HCT116 (cell line): ENCODE measurements at regions not wholly inside any gene's neighbourhood (a gene's known extent, or its start where the extent isn't known, plus 50 kb on each side); places are given as distances from the start of the nearest gene placed in this dataset.

ENCODE experiments used
- ATAC-seq: fragments of 200-7000 bp; cut with Tn5 transposase; 2 replicates; pipeline ENCODE4 v1.9.1; 2020; ENCODE audit warnings: mild to moderate bottlenecking, moderate library complexity
- BruUV-seq: library from RNA; stranded (reverse); fragments of 400-500 nt; replicated peaks from 2 replicates; lab custom pipeline; 2021; lab: Mats Ljungman, UMichigan
- CTCF ChIA-PET: fragments of 300-600 bp; sonication (Branson Sonifier 250); formaldehyde crosslinking; loops from one replicate; lab custom pipeline; 2021; ENCODE audit warnings: antibody characterized with exemption; lab: Charles Lee
- POLR2A ChIA-PET: fragments of 300-600, 350-600 bp; sonication (Branson Sonifier 250); formaldehyde crosslinking; loops from one replicate; lab custom pipeline; 2021; ENCODE audit warnings: antibody characterized with exemption; lab: Charles Lee
- RAD21 ChIA-PET, 2 experiments: fragments of 300-600 bp; sonication (Branson Sonifier 250); formaldehyde crosslinking; loops; one replicate each; lab custom pipeline; 2023; ENCODE audit warnings: low total read pairs in 2 of 2; ENCODE audit not compliant: uncharacterized antibody in 2 of 2, unreplicated experiment in 2 of 2, low non-redundant PET in 1 of 2; lab: Charles Lee
- DNase-seq: peaks from one replicate; pipeline ENCODE4 v3.0.0-alpha.2; 2010; ENCODE audit warnings: low read depth, low spot score
- H2AFZ ChIP-seq: fragments of 200-600 bp; shearing (Covaris generic), sonication (generic); 2 replicates; pipeline ENCODE4 v1.6.1; 2017; ENCODE audit warnings: low read depth, mixed run types, mixed read lengths, antibody characterized with exemption, low read length; ENCODE audit not compliant: poor library complexity, severe bottlenecking
- H3K27ac ChIP-seq: 2 replicates; pipeline ENCODE4 v1.5.1; 2012; ENCODE audit warnings: low read depth, low read length
- H3K27me3 ChIP-seq: fragments of 200-600 bp; sonication (generic); 2 replicates; pipeline ENCODE4 v1.6.1; 2016; ENCODE audit warnings: mixed run types, low read length, mixed read lengths; ENCODE audit not compliant: insufficient read depth
- H3K36me3 ChIP-seq, 2 experiments: fragments of 200-500 bp in 1 of 2; fragments of 200-600 bp in 1 of 2; sonication (Bioruptor generic) in 1 of 2; sonication (generic) in 1 of 2; 2 replicates each; pipeline versions ENCODE4 v1.5.1 to v1.6.1; 2014 to 2016; ENCODE audit warnings: low read length in 2 of 2, inconsistent platforms in 1 of 2, mixed read lengths in 1 of 2, mixed run types in 1 of 2; ENCODE audit not compliant: insufficient read depth in 2 of 2, control insufficient read depth in 1 of 2
- H3K4me1 ChIP-seq, 2 experiments: fragments of 200-600 bp in 1 of 2; sonication (generic) in 1 of 2; 2 replicates each; pipeline versions ENCODE4 v1.5.1 to v1.6.1; 2012 to 2017; ENCODE audit warnings: low read length in 2 of 2, inconsistent platforms in 1 of 2, mild to moderate bottlenecking in 1 of 2, mixed read lengths in 1 of 2, mixed run types in 1 of 2, moderate library complexity in 1 of 2; ENCODE audit not compliant: insufficient read depth in 2 of 2, control insufficient read depth in 1 of 2
- H3K4me2 ChIP-seq: fragments of 200-600 bp; sonication (generic); 2 replicates; pipeline ENCODE4 v1.6.1; 2017; ENCODE audit warnings: mixed run types, low read length, mixed read lengths
- H3K4me3 ChIP-seq, 2 experiments: fragments of 200-600 bp in 1 of 2; sonication (generic) in 1 of 2; replicated peaks in 1 of 2; 2 replicates each; pipeline ENCODE4 v1.5.1; 2011 to 2016; ENCODE audit warnings: low read length in 2 of 2, control low read depth in 1 of 2, low read depth in 1 of 2, mild to moderate bottlenecking in 1 of 2, mixed read lengths in 1 of 2, mixed run types in 1 of 2
- H3K79me2 ChIP-seq: fragments of 200-600 bp; sonication (generic); 2 replicates; pipeline ENCODE4 v1.6.1; 2017; ENCODE audit warnings: mild to moderate bottlenecking, mixed run types, low read length, moderate library complexity, mixed read lengths; ENCODE audit not compliant: insufficient read depth
- H3K9ac ChIP-seq: fragments of 200-600 bp; sonication (generic); 2 replicates; pipeline ENCODE4 v1.6.1; 2016; ENCODE audit warnings: low read length, mixed read lengths
- H3K9me2 ChIP-seq: fragments of 200-600 bp; sonication (generic), shearing (Covaris generic); 2 replicates; pipeline ENCODE4 v1.6.1; 2017; ENCODE audit warnings: mixed run types, mild to moderate bottlenecking, moderate library complexity; ENCODE audit not compliant: insufficient read depth
- H3K9me3 ChIP-seq, 2 experiments: fragments of 200-500 bp in 1 of 2; fragments of 200-600 bp in 1 of 2; sonication (Bioruptor generic) in 1 of 2; sonication (generic) in 1 of 2; 2 replicates each; pipeline ENCODE4 v1.6.1; 2014 to 2017; ENCODE audit warnings: low read length in 2 of 2, mixed read lengths in 2 of 2, inconsistent platforms in 1 of 2, low read depth in 1 of 2, mild to moderate bottlenecking in 1 of 2, mixed run types in 1 of 2, moderate library complexity in 1 of 2; ENCODE audit not compliant: control insufficient read depth in 1 of 2, insufficient read depth in 1 of 2
- H4K20me1 ChIP-seq: fragments of 200-600 bp; sonication (generic), shearing (Covaris generic); 2 replicates; pipeline ENCODE4 v1.6.1; 2017; ENCODE audit warnings: mixed run types, mild to moderate bottlenecking, moderate library complexity; ENCODE audit not compliant: insufficient read depth
- EGR1 ChIP-seq: IDR thresholded peaks from 2 replicates; pipeline ENCODE4 v1.6.1; 2012; ENCODE audit warnings: low read depth
- ELF1 ChIP-seq: IDR thresholded peaks from 2 replicates; pipeline ENCODE4 v1.6.1; 2012; ENCODE audit warnings: low read depth, borderline replicate concordance
- EZH2 ChIP-seq: fragments of 200-600 bp; sonication (generic); IDR thresholded peaks from 2 replicates; pipeline ENCODE4 v1.6.1; 2017; ENCODE audit warnings: antibody characterized with exemption, mixed run types
- JUND ChIP-seq: IDR thresholded peaks from 2 replicates; pipeline ENCODE4 v1.6.1; 2012
- RAD21 ChIP-seq: IDR thresholded peaks from 2 replicates; pipeline ENCODE4 v1.6.1; 2012; ENCODE audit warnings: low read depth, mild to moderate bottlenecking
- REST ChIP-seq: IDR thresholded peaks from 2 replicates; pipeline ENCODE4 v1.6.1; 2012; ENCODE audit warnings: low read depth
- SIN3A ChIP-seq: IDR thresholded peaks from 2 replicates; pipeline ENCODE4 v1.6.1; 2012; ENCODE audit warnings: low read depth
- SP1 ChIP-seq: IDR thresholded peaks from 2 replicates; pipeline ENCODE4 v1.6.1; 2012; ENCODE audit warnings: low read depth
- YY1 ChIP-seq: IDR thresholded peaks from 2 replicates; pipeline ENCODE4 v1.6.1; 2011; ENCODE audit warnings: low read length, low read depth, moderate library complexity, mild to moderate bottlenecking; ENCODE audit not compliant: insufficient replicate concordance; ENCODE audit errors: extremely low read depth
- ZBTB33 ChIP-seq: IDR thresholded peaks from 2 replicates; pipeline ENCODE4 v1.6.1; 2011; ENCODE audit warnings: mild to moderate bottlenecking, low read length, moderate library complexity; ENCODE audit not compliant: insufficient replicate concordance; ENCODE audit errors: extremely low read depth
- intact Hi-C: fragments of 100-400 bp; cut with micrococcal nuclease; formaldehyde crosslinking; loops from 2 replicates; pipeline ENCODE4 v1.10.0; 2022

- CTCF ChIA-PET: no interaction called here
- RAD21 ChIA-PET: no interaction called here
These were observed 98.7 kb upstream of the ARHGAP5 start for GRCh38 chr14:31978423-31978822.

More at GRCh38 chr14:31978423-31978822, 98.7 kb upstream of the ARHGAP5 start:
- Histone ChIP-seq H3K79me2 (no peaks in the 10 kb centered on the region), H3K4me2 (no peak overlapping the region), H2AFZ (no peak overlapping the region), H3K4me3 (no peak overlapping the region), H3K27ac (no peak overlapping the region), H3K4me1 (no peaks in the 10 kb centered on the region), H3K36me3 (no peaks in the 10 kb centered on the region), H4K20me1 (no peaks in the 10 kb centered on the region), H3K9me2 (no peaks in the 10 kb centered on the region), H3K9ac (no peak overlapping the region), H3K9me3 (peaks cover 5 to 11% of the 10 kb centered on the region in 2 experiments; a peak in 3 of 4 replicates), H3K27me3 (no peaks in the 10 kb centered on the region)
- BruUV-seq: no TSS peak
- POLR2A ChIA-PET: no interaction called here
- TF ChIP-seq RAD21 (no peak), ZBTB33 (no peak), REST (no peak), JUND (no peak), SP1 (no peak), SIN3A (no peak), YY1 (no peak), EGR1 (no peak), EZH2 (no peak), ELF1 (no peak)
- intact Hi-C loops: no loop called here
- ATAC-seq (no peak), DNase-seq (no peak)
